Colonic mucosa (tissue), 4 donors: ENCODE measurements at regions not wholly inside any gene's neighbourhood (a gene's known extent, or its start where the extent isn't known, plus 50 kb on each side); places are given as distances from the start of the nearest gene placed in this dataset.

Experiments used
- DNase-seq: peaks from one replicate; pipeline ENCODE4 v3.0.0-alpha.2; 2020
- H3K27ac ChIP-seq: fragments of 200-600 bp; one replicate; pipeline ENCODE4 v1.8.0; 2021
- H3K27me3 ChIP-seq: fragments of 200-600 bp; one replicate; pipeline ENCODE4 v1.8.0; 2021
- H3K36me3 ChIP-seq: fragments of 200-600 bp; one replicate; pipeline ENCODE4 v1.8.0; 2021
- H3K4me1 ChIP-seq: fragments of 200-600 bp; one replicate; pipeline ENCODE4 v1.8.0; 2021; ENCODE audit warnings: mild to moderate bottlenecking
- H3K4me3 ChIP-seq: fragments of 200-600 bp; one replicate; pipeline ENCODE4 v1.8.0; 2021
- H3K9ac ChIP-seq, 2 donors: one replicate each; pipeline ENCODE4 v1.7.0; 2013; ENCODE audit warnings: control low read depth in 2 of 2, low read depth in 2 of 2, low read length in 2 of 2
- H3K9me3 ChIP-seq: fragments of 200-600 bp; one replicate; pipeline ENCODE4 v1.8.0; 2021
- CTCF ChIP-seq: fragments of 200-600 bp; IDR thresholded peaks from one replicate; pipeline ENCODE4 v1.8.0; 2022; ENCODE audit warnings: antibody characterized with exemption, mild to moderate bottlenecking
- intact Hi-C: fragments of 100-400 bp; cut with DNase I; formaldehyde crosslinking; loops from one replicate; pipeline ENCODE4 v1.14.1; 2022
- donor health status: healthy.
- donor health status: DM: no; HTN: no; CAD: no.
- donor health status: DM: no; HTN: no; CAD: no.

- Histone ChIP-seq H3K9me3 (no peaks in the 10 kb centered on the region), H3K4me3 (no peak overlapping the region), H3K27ac (no peak overlapping the region), H3K9ac (no peak overlapping the region), H3K4me1 (no peaks in the 10 kb centered on the region), H3K27me3 (no peaks in the 10 kb centered on the region), H3K36me3 (no peaks in the 10 kb centered on the region)
- no peak for DNase-seq
- no peak for TF ChIP-seq CTCF
- intact Hi-C loops, result no loop called here
Observed at GRCh38 chr6:114712129-114712662, 369.4 kb upstream of the HS3ST5 start.

- TF ChIP-seq CTCF, result no peak
- DNase-seq, result no peak
- Histone ChIP-seq H3K36me3 (no peaks in the 10 kb centered on the region), H3K27me3 (no peaks in the 10 kb centered on the region), H3K9me3 (no peaks in the 10 kb centered on the region), H3K9ac (no peak overlapping the region), H3K4me3 (no peak overlapping the region), H3K4me1 (no peaks in the 10 kb centered on the region), H3K27ac (no peak overlapping the region)
- intact Hi-C loops, result no loop called here
Observed at GRCh38 chr6:114707081-114707620, 364.3 kb upstream of the HS3ST5 start.

- intact Hi-C loops, result no loop called here
- no peak for DNase-seq
- no peak for TF ChIP-seq CTCF
- no peak overlapping the region for H3K4me3 ChIP-seq
- H3K27me3 ChIP-seq, result no peaks in the 10 kb centered on the region
- no peaks in the 10 kb centered on the region for H3K4me1 ChIP-seq
- no peak overlapping the region for H3K27ac ChIP-seq
- H3K9me3 ChIP-seq, result no peaks in the 10 kb centered on the region
- H3K36me3 ChIP-seq, result no peaks in the 10 kb centered on the region
- H3K9ac ChIP-seq, result no peak overlapping the region
Observed at GRCh38 chr6:114690625-114691024, 347.8 kb upstream of the HS3ST5 start.

GRCh38 chr6:114659513-114659912 lies 316.7 kb upstream of the HS3ST5 start:
- Histone ChIP-seq H3K36me3 (no peaks in the 10 kb centered on the region), H3K4me3 (no peak overlapping the region), H3K9ac (no peak overlapping the region), H3K9me3 (no peaks in the 10 kb centered on the region), H3K27ac (no peak overlapping the region), H3K4me1 (no peaks in the 10 kb centered on the region), H3K27me3 (no peaks in the 10 kb centered on the region)
- no peak for TF ChIP-seq CTCF
- DNase-seq, result no peak
- intact Hi-C loops, result no loop called here

- TF ChIP-seq CTCF, result no peak
- Histone ChIP-seq H3K27ac (no peak overlapping the region), H3K9me3 (no peaks in the 10 kb centered on the region), H3K4me1 (no peaks in the 10 kb centered on the region), H3K36me3 (no peaks in the 10 kb centered on the region), H3K4me3 (no peak overlapping the region), H3K27me3 (no peaks in the 10 kb centered on the region), H3K9ac (no peak overlapping the region)
- no peak for DNase-seq
- intact Hi-C loops, result no loop called here
Observed at GRCh38 chr6:114651611-114652010, 308.8 kb upstream of the HS3ST5 start.
